OCI-LY3 (cell line): ENCODE measurements at regions not wholly inside any gene's neighbourhood (a gene's known extent, or its start where the extent isn't known, plus 50 kb on each side); places are given as distances from the start of the nearest gene placed in this dataset.

Experiments used
- EZH2phosphoT487 ChIP-seq: fragments of 200-600 bp; shearing (Covaris generic); IDR thresholded peaks from 2 replicates; pipeline ENCODE4 v1.6.1; 2018; ENCODE audit warnings: antibody characterized with exemption, mixed run types, low read depth
- TF ChIP-seq, protein P1 (sequence below): fragments of 200-600, 300-600 bp; sonication (generic); IDR thresholded peaks from 2 replicates; pipeline ENCODE4 v1.5.1; 2014; ENCODE audit warnings: antibody characterized with exemption, low read length, low read depth

DNA sequence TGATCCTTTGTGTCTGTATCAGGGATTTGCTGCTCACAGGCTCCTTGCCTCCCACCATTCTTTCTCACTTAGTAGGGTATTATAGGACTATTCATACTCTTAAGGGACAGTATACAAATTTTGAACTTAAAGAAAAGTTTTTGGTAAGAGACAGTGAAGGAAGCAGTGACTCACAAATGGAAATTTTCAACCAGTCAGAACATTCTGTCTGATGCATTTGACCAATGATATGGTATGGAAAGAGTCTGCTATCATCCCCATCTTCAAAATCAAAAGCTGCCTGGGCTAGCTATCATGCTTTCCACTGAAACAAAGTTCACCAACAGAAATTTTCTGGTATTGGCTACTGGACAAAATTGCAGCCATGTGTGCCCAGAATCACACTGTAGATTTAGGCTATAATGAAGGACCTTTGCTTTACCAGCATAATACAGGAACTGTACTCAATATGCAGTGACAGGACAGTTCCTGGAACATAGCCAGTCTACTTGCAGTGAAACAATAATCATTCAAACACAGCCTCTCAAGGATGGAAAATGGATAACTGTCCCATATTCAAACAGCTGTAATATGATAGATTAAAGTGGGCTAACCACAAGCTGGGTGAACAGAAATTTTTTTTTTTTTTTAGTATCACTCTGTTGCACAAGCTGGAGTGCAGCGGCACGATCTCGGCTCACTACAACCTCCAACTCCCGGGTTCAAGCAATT is 109.0 kb upstream of the ACSL4 start:
- TF ChIP-seq, protein P1, sequence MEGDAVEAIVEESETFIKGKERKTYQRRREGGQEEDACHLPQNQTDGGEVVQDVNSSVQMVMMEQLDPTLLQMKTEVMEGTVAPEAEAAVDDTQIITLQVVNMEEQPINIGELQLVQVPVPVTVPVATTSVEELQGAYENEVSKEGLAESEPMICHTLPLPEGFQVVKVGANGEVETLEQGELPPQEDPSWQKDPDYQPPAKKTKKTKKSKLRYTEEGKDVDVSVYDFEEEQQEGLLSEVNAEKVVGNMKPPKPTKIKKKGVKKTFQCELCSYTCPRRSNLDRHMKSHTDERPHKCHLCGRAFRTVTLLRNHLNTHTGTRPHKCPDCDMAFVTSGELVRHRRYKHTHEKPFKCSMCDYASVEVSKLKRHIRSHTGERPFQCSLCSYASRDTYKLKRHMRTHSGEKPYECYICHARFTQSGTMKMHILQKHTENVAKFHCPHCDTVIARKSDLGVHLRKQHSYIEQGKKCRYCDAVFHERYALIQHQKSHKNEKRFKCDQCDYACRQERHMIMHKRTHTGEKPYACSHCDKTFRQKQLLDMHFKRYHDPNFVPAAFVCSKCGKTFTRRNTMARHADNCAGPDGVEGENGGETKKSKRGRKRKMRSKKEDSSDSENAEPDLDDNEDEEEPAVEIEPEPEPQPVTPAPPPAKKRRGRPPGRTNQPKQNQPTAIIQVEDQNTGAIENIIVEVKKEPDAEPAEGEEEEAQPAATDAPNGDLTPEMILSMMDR, result no peak
- no peak for TF ChIP-seq EZH2phosphoT487
